ENCODE measurements at regions not wholly inside any gene's neighbourhood (a gene's known extent, or its start where the extent isn't known, plus 50 kb on each side); places are given as distances from the start of the nearest gene placed in this dataset.

- no peak for TF ChIP-seq EZH2 (IDR thresholded peaks at IDR 0.05; ENCODE audit: insufficient read depth, low read length)
- TF ChIP-seq CTCF (IDR thresholded peaks at IDR 0.05; ENCODE audit: insufficient read depth, low read depth, low read length), result no peak
Measured at GRCh38 chrX:42442745-42443144, 335.2 kb downstream of the PPP1R2C start.
